ENCODE measurements at regions not wholly inside any gene's neighbourhood (a gene's known extent, or its start where the extent isn't known, plus 50 kb on each side); places are given as distances from the start of the nearest gene placed in this dataset.

GRCh38 chr20:56826705-56827665, 197.9 kb downstream of the TFAP2C start:
- DNase-seq = no peak
- no peak for TF ChIP-seq CTCF (IDR thresholded peaks at IDR 0.05)
- no peak for TF ChIP-seq POLR2A (IDR thresholded peaks at IDR 0.05)
- TF ChIP-seq EP300 (IDR thresholded peaks at IDR 0.05; ENCODE audit: low read depth) = peak; percentile 45
- TF ChIP-seq POLR2AphosphoS5 (IDR thresholded peaks at IDR 0.05) = peak; percentile 9 to 61 (median 50)
- Histone ChIP-seq H3K4me3 (no peak overlapping the region), H3K36me3 (no peaks in the 10 kb centered on the region), H3K9me3 (no peaks in the 10 kb centered on the region), H3K4me1 (peaks cover 0 to 5% (median 2%) of the 10 kb centered on the region in 4 donors), H3K27ac (peak overlapping the region; percentile 68 to 88 (median 74)), H3K27me3 (peaks cover 16% of the 10 kb centered on the region)
- 19 to 40% methylated on average over 7 to 22 of the region's 22 CpGs for WGBS, 2 donors (ENCODE audit: low coverage in 1 of 2)
- in situ Hi-C loops (cut with MboI; ENCODE audit: low pct_ligation_motif_present in 1 of 4, low pct_unique_long_range_greater_than_20kb in 1 of 4, low sequenced_read_pairs in 3 of 4) = no loop called here
- intact Hi-C loops (cut with DNase I; ENCODE audit: low total_unique reads) = loop anchor here (2.0 kb wide), 1 partner anchor 40 kb away; no protein-coding TSS in a partner anchor

GRCh38 chr20:56827763-56828162, 198.7 kb downstream of the TFAP2C start:
- no peaks in the 10 kb centered on the region for H3K36me3 ChIP-seq
- in situ Hi-C loops (cut with MboI; ENCODE audit: low pct_ligation_motif_present in 1 of 4, low pct_unique_long_range_greater_than_20kb in 1 of 4, low sequenced_read_pairs in 3 of 4) (no loop called here), intact Hi-C loops (cut with DNase I; ENCODE audit: low total_unique reads) (loop anchor here (2.0 kb wide), 1 partner anchor 41 kb away; no protein-coding TSS in a partner anchor)
- WGBS, 2 donors (ENCODE audit: low coverage in 1 of 2) = 63 to 64% methylated on average over 4 to 14 of the region's 14 CpGs
- peaks cover 0 to 5% (median 2%) of the 10 kb centered on the region in 4 donors for H3K4me1 ChIP-seq
- peak overlapping the region; percentile 68 to 88 (median 74) for H3K27ac ChIP-seq
- H3K27me3 ChIP-seq = peaks cover 16% of the 10 kb centered on the region
- H3K4me3 ChIP-seq = no peak overlapping the region
- DNase-seq = no peak
- no peaks in the 10 kb centered on the region for H3K9me3 ChIP-seq
- TF ChIP-seq POLR2A (IDR thresholded peaks at IDR 0.05) = no peak
- TF ChIP-seq CTCF (IDR thresholded peaks at IDR 0.05) = no peak
- TF ChIP-seq POLR2AphosphoS5 (IDR thresholded peaks at IDR 0.05) = no peak
- TF ChIP-seq EP300 (IDR thresholded peaks at IDR 0.05; ENCODE audit: low read depth) = no peak

- no peak overlapping the region for H3K4me3 ChIP-seq
- H3K27me3 ChIP-seq = peaks cover 16% of the 10 kb centered on the region
- no peaks in the 10 kb centered on the region for H3K9me3 ChIP-seq
- H3K4me1 ChIP-seq = peaks cover 0 to 5% (median 2%) of the 10 kb centered on the region in 4 donors
- in situ Hi-C loops (cut with MboI; ENCODE audit: low pct_ligation_motif_present in 1 of 4, low pct_unique_long_range_greater_than_20kb in 1 of 4, low sequenced_read_pairs in 3 of 4) = no loop called here
- WGBS, 2 donors (ENCODE audit: low coverage in 1 of 2) = 91% methylated on average over 9 of the region's 9 CpGs; no CpG with 5 or more reads in 1 of the 2 donors
- peak overlapping the region in 3 of 4 donors; percentile 69 to 88 (median 80) for H3K27ac ChIP-seq
- intact Hi-C loops (cut with DNase I; ENCODE audit: low total_unique reads) = no loop called here
- TF ChIP-seq POLR2A (IDR thresholded peaks at IDR 0.05) = no peak
- TF ChIP-seq CTCF (IDR thresholded peaks at IDR 0.05) = no peak
- TF ChIP-seq POLR2AphosphoS5 (IDR thresholded peaks at IDR 0.05) = no peak
- TF ChIP-seq EP300 (IDR thresholded peaks at IDR 0.05; ENCODE audit: low read depth) = no peak
- no peaks in the 10 kb centered on the region for H3K36me3 ChIP-seq
- no peak for DNase-seq
These were observed 199.3 kb downstream of the TFAP2C start for GRCh38 chr20:56828402-56828801.

GRCh38 chr20:56829788-56830385, 200.8 kb downstream of the TFAP2C start:
- in situ Hi-C loops (cut with MboI; ENCODE audit: low pct_ligation_motif_present in 1 of 4, low pct_unique_long_range_greater_than_20kb in 1 of 4, low sequenced_read_pairs in 3 of 4) = no loop called here
- no peak for TF ChIP-seq POLR2AphosphoS5 (IDR thresholded peaks at IDR 0.05)
- TF ChIP-seq EP300 (IDR thresholded peaks at IDR 0.05; ENCODE audit: low read depth) = no peak
- WGBS, 2 donors (ENCODE audit: low coverage in 1 of 2) = 21 to 51% methylated on average over 4 to 17 of the region's 17 CpGs
- Histone ChIP-seq H3K27me3 (peaks cover 16% of the 10 kb centered on the region), H3K4me1 (peaks cover 0 to 5% (median 2%) of the 10 kb centered on the region in 4 donors), H3K4me3 (no peak overlapping the region), H3K36me3 (no peaks in the 10 kb centered on the region), H3K9me3 (no peaks in the 10 kb centered on the region), H3K27ac (no peak overlapping the region)
- intact Hi-C loops (cut with DNase I; ENCODE audit: low total_unique reads) = no loop called here
- DNase-seq = no peak
